Stimulated activated CD4-positive, alpha-beta T cell treated with anti-CD3 and anti-CD28 coated beads, Interleukin-15, amount 100 ng/mL, for 48 hours (primary cell): ENCODE measurements at regions not wholly inside any gene's neighbourhood (a gene's known extent, or its start where the extent isn't known, plus 50 kb on each side); places are given as distances from the start of the nearest gene placed in this dataset.

Experiments used
- DNase-seq, 2 donors: peaks; one replicate each; pipeline ENCODE4 v3.0.0-alpha.2; 2020; ENCODE audit warnings: low read depth in 2 of 2

- DNase-seq: no peak
Observed at GRCh38 chr11:127651175-127651887, 650.8 kb upstream of the KIRREL3 start.

DNA sequence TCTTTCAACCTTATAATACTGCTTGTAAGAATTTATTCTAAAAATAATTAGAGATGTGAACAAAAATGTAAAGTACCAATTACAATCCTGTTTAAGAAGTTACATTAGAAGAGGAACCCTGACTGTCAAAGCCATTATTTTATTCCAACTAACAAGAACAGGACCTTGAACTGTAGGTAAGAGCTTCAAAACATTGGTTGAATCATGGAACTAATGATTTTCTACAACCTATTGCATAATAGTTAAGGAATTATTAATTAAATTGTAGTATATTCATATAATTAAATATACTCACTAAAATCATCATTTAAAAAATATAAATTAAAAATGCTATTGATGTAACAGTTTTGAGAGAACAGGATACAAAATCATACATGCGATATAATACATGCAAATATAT lies 649.4 kb upstream of the KIRREL3 start:
- DNase-seq: no peak

- DNase-seq: no peak
Observed at GRCh38 chr11:127649071-127649470, 648.5 kb upstream of the KIRREL3 start.

DNA sequence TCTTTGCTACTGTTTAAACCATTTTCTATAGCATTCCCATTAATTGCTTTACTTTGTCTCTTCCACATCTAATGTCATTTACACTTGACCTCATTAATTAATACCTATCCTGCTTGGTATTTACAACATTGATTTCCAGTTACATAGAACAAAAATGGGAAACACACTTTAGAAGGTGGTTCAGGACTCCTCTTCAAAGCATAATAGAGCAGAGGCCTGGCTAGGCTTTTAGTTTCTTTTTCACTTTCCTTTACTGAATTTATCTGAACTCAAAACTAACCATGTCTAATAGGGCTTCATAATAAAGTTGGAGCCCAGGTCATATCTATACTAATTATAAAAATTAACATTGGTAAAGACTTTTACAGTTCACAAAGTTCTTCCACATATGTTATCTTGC lies 648.0 kb upstream of the KIRREL3 start:
- DNase-seq: no peak

DNA sequence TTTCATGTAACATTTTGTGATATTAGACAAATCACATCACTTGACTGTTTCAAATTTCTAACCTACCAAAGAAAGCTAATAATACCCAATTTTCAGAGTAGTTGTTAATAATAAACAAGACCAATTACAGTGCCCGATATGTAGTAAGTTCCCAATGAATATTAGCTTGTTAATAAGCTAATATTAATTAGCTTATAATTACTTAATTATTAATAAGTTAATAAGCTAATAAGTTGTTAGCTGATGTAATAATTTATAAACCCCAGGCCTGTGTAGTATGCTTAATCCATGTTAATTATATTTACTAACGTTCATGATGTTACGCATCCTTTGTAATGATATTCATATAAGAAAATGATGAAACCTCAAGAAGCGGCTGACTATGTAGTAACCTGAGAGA lies 643.8 kb upstream of the KIRREL3 start:
- no peak for DNase-seq

DNA sequence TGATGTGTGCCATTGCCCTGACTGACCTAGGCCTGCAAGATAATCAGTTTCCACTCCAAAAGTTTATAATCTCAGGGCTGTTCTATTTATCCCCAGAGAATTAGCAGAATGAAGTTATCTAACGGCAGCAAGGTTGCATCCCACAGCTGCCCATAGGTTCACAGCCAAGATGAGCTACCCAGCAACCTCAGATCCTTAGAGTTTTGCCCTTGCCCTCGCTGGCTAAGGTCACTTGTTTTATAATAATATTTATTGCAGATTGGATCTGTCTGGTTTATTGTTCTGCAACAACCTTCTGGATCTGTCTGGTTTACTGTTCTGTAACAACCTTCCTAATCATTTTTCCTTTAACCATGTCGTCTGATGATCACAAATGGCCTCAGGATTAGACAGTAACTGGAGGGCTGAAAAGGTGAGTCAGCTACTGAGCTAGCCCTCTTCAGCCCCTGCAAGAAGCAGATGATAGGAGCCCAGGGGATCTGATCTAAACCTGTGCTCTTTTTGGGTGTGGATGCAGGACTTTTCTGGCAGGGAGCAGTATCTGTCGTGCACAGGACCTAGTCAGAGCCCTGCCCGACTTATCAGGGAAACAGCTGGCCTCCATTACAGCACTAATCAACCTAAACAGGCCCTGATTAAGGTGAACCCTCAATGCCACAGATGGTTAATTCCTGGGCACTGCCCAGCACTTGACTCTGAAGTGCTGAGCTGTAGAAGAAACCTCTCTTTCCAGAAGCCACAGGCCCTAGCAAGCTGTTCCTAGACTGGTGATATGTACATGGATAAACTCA lies 642.9 kb upstream of the KIRREL3 start:
- no peak for DNase-seq

DNA sequence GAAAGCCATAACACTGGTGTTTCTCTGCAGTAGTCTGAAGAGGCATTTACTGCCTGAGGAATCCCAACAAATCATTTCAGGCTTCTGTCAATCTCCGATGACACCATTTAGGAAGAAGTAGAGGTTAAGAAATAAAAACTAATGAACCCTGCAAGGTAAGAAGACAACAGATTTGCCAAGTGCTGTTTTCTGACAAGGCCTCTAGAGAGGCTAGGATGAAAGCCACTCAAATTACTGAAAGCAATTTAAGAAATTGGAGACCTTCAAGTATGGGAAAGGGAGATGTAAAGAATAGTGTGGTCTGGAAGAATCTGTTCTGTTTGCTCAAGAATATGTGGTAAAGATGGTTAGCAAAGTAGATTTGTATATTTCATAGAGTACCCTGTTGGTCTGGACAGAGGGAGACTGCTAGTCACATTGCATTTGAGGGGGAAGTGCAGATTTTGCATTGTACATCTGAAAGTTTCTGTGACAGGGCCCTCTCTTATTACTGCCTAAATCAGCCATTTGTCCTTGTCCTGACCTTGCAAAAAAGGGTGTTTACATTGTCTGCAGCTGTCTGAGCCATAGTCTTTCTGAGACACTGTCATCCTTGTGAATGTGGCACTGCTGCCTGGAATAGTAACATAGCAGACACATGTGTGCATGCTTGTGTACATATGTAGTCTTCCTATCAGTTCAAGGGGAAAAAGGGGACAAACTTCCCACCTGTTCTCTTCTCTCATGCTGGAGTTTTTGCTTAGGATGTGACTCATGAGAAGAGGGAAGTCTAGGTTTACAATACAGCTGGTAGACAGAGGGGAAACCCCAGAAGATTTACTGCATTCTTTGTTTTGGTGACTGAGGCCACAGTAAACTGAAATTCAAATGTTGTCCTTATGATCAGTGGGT lies 640.2 kb upstream of the KIRREL3 start:
- DNase-seq: no peak

GRCh38 chr11:127639916-127640315 lies 639.3 kb upstream of the KIRREL3 start:
- no peak for DNase-seq

DNA sequence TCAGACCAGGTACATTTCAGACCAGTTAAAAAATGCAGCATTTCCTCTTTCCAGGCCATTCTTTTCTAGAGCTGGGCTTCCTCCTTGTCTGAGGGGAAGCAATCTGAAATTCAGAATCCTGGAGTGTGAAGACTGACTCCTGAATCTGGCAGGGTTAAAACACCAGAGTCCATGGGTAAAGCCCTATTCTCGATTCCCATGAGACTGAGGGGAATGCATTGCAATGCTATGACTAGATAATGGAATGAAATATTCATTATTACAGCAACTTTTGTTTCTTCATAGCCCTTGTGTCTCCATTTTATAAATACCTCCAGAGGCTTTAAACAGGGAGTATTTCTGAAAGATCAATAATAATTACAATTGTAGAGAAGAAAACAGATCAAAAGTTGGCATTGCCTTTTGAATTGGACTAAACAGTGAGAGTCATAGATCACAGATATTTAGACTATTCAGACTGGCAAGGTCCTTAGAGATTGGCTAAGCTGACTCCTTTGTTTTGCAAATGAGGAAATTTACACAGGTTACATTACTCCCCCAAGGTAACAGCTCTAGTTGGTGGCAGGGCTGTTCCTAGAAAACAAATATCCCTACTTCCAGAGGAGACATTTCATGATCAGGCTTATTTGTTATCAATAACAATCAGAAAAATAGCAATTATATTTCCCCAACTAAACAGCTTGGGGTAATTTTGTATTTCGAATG lies 632.6 kb upstream of the KIRREL3 start:
- DNase-seq: no peak

DNA sequence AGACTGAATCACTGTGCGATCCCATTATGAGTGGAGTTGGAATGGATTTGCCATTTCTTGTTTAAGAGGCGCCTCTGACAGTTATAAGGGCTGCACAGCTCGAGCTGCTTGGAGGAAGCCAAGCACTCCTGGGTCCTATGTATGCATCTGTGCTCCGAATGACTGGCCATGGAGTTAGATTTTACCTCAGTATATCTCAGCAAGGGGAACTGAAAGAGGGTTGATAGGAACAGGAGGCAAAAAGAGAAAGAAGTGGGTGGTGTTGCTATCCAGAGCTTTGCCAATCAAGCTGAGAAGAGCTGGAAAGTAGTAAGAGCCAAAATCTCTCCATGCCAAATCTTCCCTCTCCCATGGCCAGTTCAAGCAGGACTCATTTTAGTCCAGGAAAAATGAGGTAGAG lies 632.0 kb upstream of the KIRREL3 start:
- DNase-seq: no peak

- no peak for DNase-seq
Observed at GRCh38 chr11:127631974-127632373, 631.4 kb upstream of the KIRREL3 start.

DNA sequence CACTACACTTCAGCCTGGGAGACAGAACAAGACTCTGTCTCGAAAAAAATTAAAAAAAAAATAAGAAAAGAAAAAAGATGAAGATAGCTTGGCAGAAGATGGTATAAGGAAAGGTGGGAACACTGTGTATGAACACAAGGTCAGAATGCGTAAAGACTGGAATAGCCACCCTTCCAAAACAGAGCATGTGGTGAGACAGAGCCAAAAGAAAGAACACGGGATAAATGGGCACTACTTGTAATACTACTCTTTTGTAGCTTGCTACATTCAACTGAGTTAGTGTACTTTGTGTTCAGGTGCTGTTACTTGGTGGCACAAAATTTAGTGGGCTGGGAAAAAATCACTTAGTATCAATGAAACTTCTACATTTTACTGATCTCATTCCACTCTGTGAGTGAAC lies 628.6 kb upstream of the KIRREL3 start:
- no peak for DNase-seq

GRCh38 chr11:127628458-127628785 lies 627.9 kb upstream of the KIRREL3 start:
- no peak for DNase-seq

GRCh38 chr11:127627629-127628457 lies 627.3 kb upstream of the KIRREL3 start:
- DNase-seq: no peak

DNA sequence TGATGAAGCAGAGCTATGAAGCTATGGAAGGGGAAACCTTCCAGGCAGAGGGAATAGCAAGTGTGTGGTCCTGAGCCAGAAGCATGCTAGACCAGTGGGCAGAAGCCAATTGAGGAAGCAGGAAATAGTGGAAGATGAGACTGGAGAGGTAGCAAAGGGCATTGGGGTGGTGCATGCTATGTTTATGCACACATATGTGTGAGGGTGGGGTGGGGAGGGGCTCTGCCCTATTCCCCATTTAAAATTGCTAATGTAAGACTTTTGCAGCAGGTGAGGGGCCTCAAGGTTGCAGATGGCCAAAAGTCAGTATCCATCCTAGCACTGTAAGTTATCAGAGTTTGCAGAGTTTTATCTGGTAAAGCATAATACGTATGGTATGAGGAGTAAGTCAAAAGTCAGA lies 626.6 kb upstream of the KIRREL3 start:
- no peak for DNase-seq

- DNase-seq: no peak
Observed at GRCh38 chr11:127625402-127625801, 624.8 kb upstream of the KIRREL3 start.

DNA sequence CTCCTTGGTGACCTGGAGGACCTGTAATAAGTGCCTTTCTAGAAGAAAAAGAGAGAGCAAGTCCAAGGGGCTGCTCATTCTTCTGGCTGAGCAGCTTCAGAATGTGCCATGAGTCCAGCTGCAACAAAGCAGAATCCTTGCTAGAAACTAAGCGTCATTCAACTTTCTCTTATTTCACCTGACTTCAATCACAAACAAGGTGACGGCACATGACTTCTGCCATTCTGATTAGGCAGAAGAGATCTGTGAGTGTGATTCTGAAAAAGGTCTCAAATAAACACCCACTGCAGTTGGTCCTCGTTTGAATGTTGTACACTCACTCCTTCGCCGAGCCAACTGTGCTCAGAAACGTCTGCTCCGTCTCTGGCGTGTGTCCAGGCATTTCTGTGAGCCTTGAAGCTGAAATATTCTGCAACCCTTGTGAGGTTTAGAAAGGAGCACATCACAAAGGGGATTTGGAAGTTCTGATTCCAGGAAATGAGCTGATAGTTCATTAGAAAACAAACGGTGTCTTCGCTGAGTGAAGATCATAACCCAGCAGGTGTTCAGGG lies 623.8 kb upstream of the KIRREL3 start:
- DNase-seq: no peak

DNA sequence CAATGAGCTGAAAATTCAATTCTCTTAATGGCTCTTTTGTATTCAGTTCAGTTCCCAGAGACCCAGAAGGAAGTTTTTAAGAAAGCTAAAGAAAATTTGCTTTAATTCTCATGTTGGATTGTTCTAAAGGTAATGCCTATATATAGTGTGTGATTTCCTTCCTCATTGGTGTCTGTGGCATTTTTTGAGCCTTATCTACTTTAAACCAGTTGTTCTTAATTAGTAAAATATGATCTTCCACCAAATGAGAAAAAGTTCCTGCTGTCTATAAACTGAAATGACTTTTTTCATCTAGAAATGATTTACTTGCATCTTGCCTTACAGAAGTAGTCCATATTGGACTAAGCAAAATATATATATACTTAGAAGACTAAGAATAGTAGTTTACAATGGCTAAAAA lies 622.1 kb upstream of the KIRREL3 start:
- no peak for DNase-seq

DNA sequence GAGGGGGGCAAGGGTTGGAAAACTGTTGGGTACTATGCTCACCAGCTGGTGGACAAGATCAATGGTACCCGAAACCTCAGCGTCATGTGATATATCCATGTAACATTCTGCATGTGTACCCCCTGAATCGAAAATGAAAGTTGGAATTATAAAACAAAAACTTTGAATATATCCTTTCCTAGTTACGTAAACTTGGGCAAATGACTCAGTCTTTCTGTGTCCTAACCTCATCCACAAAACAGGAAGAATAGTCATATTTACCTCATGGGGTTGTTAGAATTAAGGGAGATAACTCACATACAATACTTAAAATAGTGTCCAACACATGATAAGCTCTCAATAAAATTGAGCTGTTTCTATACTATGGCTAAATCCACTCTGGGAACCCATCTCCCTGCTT lies 620.1 kb upstream of the KIRREL3 start:
- DNase-seq: no peak

DNA sequence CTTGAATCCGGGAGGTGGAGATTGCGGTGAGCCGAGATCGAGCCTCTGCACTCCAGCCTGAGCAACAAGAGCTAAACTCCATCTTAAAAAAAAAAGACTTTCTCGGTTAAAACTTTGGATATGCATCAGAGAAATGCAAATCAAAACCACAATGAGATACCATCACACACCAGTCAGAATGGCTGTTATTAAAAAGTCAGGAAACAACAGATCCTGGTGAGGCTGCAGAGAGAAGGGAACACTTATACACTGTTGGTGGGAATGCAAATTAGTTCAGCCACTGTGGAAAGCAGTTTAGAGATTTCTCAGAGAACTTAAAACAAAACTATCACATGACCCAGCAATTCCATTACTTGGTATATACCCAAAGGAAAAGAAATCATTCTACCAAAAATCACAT lies 619.4 kb upstream of the KIRREL3 start:
- no peak for DNase-seq

GRCh38 chr11:127618721-127619120 lies 618.2 kb upstream of the KIRREL3 start:
- no peak for DNase-seq
